TTC549 (cell line): ENCODE measurements at regions not wholly inside any gene's neighbourhood (a gene's known extent, or its start where the extent isn't known, plus 50 kb on each side); places are given as distances from the start of the nearest gene placed in this dataset.

Experiments used
- FAIRE-seq: peaks from 2 replicates; lab custom pipeline; 2012; peaks lifted over from hg19 to GRCh38; lab: Jason Lieb, UNC

DNA sequence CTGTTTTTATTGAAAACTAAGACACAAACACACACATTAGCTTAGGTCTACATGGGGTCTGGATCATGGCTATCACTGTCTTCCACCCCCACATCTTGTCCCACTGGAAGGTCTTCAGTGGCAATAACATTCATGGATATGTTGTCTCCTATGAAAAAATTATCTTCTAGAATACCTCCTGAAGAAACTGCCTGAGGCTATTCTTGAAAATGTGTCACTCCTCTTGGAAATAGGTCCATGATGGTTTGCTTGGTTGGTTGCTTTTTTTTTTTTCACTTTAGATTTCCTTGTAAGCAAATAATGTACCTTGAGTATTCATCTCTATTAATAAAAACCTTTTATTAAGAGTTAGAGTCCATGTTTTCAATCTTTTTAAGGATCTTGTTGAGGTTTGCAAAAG lies 195.3 kb upstream of the PDE5A start:
- no peak for FAIRE-seq

DNA sequence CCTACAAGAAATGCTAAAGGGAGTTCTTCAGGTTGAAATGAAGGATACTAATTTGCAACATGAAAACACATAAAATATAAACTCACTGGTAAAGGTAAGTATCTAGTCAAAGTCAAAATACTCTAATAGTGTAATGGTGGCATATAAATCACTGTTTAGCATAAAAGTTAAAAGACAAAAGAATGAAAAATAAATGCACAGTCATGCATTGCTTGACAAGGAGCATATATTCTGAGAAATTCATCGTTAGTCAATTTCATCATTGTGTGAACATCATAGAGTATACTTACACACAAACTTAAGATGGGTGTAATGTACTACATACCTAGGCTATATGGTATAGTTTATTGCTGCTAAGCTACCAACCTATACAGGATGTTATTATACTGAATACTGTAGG lies 194.4 kb upstream of the PDE5A start:
- no peak for FAIRE-seq

DNA sequence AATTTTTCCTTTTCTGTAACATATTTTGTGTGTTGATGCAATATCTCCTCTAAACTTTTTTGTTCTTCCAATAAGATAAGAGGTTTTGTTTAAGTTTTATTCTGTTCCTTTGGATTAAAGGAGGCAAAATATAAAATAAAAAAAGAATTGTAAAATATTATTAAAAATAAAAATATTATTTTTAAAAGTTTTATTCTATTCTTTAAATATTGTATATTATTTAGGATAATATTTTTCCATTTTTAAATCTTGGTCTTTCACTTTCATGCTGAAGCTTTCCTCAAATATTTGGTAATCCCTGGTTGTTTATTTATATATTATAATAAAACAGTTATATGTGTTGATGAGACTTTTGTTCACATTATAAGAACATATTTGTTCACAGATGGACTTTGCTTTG lies 187.9 kb upstream of the PDE5A start:
- peak; percentile 15 for FAIRE-seq

DNA sequence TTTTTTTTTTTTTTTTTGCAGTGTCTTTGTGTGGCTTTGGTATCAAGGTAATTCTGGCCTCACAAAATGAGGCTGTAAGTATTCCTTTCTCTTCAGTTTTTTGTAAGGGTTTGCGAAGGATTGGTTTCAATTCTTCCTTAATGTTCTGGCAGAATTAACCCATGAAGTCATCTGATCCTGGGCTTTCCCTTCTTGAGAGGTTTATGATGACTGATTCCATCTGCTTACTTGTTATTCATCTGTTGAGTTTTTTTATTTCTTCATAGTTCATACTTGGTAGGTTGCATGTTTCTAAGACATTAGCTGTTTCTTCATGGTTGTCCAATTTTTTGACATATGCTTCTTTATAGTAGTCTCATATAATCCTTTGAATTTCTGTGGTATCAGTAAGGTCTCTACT lies 181.4 kb upstream of the PDE5A start:
- no peak for FAIRE-seq

DNA sequence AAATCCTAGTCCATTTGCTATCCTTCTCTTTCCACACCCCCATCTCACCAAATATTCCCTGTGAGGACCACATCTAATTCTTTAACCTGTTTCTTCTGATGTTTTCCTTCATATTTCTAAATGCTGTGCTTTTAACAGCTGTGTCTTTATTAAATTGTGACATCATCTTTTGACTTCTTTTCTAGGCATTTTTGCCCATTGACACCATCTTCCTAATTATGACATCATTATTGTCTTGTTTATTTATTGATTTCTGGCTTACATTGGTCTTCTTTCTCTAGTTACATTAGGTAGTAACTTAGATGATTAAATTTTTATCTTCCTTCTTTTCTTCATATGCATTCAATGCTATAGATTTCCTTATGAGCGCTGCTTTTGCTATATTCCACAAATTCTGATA lies 175.8 kb upstream of the PDE5A start:
- no peak for FAIRE-seq

DNA sequence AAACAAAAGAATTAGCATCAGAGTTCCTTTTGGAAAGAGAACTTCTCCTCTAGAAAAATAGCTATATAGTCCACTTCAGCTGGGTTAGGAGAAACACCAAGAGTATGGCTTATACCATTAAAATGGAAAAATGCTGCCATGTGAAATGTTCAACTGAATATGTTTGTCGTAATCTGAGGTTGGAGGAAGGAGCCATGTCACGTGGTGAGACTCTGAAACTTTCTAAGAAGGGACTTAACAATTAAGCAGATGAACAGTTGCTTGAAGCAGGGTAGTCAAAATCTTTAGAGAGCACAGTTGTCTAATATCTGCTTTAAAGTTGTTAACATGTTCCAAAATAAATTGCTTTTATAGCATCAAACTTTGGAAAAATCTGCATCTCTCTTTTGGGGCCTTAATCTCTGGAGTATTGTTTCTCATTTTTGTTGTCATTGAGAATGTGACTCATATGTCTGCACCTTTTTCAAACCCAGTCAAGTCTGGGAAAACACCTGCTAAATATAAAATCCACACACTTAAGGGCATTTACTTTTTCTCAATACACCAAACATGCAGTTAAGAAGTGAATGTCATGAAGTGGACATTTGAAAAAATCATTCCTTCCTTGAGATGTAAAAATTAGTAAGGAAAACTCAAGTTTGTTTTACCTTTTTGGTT lies 168.8 kb upstream of the PDE5A start:
- FAIRE-seq: no peak

DNA sequence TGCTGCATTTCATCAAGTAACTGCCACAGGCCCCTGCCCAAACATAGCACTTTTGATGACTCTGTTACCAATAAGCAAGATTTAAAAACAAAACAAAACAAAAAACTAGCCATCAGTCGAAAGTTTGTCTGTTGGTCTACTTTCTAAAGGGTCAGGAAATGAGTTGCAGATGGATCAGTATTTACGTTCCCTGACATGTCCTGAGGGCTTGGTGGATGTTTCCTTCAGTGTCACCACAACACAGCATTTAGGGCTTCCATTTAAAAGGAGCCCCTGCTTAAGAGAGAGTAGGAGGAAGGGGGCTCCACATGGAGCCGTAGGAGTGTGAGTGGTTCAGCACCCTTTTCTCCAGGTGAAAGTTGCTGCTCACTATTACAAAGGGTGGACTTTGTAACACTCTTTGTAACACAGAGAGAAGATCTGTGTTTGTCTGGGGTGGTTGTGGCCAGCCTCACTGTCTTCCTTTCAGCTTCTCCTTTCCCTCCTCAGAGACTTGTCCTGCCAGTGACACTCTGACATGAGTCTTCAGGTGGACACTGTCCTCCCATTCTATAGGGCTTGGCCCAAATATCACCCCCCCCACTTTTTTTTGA lies 167.5 kb upstream of the PDE5A start:
- FAIRE-seq: no peak

DNA sequence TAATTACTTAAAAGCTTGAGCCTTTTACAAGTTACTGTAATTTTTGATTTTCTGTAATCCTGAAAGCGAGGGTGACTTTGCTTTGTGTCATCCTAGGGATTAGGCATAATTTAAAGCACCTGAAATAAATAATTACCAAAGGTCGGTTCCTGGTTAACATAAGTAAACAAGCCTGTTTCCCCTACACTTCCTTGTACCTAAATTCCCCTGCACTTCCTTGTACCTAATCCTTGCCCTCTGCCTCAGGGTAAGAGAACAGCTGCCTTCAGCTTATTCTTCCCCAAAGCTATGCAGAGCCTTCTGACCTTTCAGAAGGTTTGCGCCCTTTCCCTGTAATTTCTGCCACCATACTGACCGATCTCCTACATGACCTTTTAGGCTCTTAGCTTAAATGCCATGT lies 166.1 kb upstream of the PDE5A start:
- no peak for FAIRE-seq

DNA sequence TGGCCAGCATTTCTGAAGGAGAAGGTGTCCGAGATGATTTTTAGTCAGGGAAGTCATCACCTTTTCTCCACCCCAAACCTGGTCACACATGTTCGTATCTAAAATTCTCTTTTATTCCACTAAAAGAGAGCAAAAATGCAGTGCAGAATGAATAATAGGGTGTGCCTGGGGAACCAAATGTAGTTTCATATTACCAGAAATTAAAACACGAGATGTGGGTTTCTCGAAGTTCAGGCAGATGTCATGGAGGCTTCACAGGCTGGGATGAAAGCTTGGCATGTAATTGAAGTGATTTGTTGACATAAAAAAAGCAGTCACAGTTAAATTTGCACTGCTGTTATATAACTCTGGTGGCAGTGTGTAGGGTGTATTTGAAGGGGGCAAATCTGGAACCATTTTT lies 165.5 kb upstream of the PDE5A start:
- no peak for FAIRE-seq

DNA sequence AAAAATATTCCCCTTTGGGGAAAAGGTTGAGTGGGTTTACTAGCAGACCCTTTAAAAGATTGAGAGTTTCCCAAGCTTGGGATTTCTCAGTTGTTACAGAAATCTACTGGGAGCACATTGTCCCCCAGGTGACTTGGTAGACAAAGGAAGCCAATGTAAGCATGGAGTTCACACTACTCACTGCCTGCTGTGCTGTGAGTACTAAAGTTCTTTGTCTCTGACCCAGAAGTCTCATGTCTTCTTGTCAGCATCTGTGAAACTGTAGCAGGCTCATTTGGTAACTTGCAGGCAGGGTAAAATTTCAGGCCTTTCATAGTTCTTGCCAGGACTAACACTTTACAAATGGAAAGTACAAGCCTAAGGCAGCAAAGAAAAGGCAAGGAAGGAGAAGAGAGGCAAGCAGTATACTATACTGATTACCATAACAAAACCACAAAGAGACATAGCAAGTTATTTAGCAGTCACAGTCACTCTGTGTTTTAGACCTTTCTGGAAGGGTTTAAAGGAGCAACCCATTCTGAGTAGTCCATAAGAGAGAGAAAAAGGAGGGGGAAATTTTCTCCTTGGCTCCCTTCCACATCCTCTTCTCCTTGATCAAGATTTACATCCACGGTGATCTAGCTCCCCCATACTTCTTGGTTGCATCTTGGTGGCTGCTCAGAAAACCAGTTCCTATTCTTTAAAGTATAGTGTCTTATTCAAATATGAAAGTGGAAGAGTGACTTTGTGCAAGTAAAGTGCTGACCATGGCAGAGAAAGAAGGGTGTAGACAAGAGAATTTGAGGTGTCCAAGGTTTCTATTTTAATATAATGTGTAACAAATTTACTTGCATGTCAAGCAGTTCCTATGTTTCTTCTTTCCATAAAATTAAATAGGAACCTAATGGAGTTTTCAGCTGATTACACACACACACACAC lies 160.0 kb upstream of the PDE5A start:
- FAIRE-seq: no peak

DNA sequence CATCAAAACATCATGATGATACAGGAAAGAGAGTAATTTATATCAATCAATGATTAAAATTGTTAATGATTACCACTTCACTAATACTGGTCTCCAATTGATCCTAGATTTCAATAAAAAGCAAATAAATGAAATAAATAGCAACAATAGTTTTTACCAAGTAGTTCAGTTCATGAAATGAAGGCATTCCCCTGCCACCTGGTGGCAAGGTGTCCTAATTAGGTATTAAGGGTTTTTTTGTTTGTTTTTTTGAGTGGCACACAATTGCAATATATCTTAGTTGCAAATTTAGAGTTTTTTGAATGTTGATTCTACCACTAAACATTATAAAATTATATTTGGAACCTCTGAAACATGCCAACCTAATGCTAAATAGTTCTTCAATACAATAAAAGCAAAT lies 157.4 kb upstream of the PDE5A start:
- no peak for FAIRE-seq

DNA sequence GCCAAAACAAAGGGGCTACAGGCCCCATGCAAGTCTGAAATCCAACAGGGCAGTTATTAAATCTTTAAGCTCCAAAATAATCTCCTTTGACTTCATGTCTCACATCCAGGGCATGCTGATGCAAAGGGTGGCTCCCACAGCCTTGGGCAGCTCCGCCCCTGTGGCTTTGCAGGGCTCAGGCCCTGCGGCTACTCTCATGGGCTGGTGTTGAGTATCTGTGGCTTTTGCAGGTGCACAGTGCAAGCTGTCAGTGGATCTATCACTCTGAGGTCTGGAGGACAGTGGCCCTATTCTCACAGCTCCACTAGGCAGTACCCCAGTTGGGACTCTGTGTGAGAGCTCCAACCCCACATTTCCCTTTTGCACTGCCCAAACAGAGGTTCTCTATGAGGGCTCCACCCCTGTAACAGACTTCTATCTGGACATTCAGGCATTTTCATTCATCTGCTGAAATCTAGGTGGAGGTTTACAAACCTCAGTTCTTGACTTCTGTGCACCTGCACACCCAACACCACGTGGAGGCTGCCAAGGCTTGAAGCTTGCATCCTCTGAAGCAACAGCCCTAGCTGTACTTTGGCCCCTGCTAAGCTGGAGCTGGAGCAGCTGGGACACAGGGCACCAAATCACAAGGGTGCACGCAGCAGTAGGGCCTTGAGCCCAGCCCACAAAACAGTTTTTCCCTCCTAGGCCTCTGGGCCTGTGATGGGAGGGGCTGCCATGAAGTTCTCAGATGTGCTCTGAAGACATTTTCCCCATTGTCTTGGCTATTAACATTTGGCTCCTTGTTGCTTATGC lies 154.8 kb upstream of the PDE5A start:
- FAIRE-seq: no peak

DNA sequence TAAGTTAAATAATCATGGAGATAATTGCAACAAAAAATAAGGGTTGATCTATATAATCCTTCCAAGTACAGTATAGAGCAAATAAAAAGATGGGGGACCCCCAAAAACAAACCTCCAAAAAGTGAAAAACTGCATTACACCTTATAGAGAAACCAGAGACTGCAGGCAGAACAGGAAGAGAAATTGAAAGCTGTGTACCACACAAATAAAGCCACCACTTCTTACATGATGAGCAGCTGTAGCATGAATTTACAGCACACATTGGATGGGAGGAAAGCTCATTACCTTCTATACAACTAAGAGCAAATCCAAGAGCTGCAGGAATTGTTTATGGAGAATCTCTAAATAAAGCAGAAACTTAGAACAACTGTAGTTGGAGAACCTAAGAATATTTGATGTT lies 152.4 kb upstream of the PDE5A start:
- FAIRE-seq: no peak

DNA sequence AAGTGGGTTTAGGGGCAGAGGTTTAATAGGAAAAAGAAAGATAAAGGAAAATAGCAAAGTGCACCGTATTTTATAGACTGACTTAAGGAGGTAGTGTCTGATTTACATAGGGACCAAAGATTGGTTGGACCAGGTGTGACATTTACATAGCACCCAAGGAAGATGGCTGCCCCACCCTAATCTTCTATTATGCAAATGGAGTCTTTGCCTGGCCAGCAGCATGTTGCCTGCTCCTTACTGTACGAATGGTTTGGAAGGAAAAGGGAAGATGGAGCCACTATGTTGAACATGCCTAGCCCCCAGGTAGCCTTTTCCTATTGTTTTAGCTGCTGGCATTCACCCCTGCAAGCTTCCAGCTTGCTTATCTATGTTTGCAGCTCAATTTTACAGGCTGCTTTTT lies 146.2 kb upstream of the PDE5A start:
- FAIRE-seq: no peak

DNA sequence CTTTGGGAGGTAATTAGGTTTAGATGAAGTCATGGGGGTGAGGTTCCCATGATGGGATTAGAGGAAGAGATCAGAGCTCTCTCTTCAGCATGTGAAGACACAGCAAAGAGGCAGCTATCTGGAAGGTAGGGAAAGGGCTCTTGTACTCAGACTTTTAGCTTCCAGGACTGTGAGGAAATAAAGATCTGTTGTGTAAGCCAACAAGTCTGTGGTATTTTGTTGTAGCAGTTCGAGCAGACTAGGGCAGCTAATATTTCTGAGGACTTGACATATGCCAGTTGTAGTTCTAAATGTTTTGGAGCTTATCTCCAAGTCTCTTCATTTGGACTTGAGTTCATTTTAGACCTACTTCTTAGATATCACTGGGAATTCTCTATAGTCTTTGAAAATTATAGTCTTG lies 137.3 kb upstream of the PDE5A start:
- FAIRE-seq: no peak

DNA sequence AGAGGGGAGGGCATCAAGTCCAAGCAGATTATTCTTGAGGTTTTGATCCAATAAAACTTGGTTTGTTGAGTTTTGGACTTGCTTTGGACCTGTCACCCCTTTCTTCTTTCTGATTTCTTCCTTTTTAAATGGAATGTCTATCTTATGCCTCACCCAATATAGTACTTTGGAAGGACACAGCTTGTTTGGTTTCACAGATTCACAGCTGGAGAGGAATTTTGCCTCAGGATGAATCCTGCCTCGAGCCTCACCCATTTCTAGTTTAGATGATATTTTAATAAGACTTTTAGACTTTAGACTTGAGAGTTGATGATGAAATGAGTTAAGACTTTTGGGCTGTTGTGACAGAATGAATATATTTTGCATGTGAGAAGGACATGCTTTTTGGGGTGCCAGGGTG lies 136.9 kb upstream of the PDE5A start:
- no peak for FAIRE-seq

DNA sequence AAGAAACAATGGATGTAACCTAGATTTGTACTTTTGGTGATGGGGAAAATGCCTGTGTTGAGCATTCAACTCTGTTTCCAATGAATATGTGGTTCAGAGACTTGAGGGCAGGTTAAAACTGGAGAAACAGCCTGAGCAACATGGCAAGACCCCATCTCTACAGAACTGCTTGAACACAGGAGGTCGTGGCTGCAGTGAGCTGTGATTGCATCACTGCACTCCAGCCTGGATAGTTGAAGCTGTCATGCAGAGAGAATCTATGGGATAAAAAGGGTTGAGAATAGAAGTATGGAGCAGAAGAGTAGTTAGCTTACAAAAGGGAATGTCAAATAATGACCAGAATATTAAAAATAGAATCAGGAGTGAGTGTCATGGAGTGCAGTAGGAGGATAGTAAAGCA lies 134.8 kb upstream of the PDE5A start:
- FAIRE-seq: no peak

DNA sequence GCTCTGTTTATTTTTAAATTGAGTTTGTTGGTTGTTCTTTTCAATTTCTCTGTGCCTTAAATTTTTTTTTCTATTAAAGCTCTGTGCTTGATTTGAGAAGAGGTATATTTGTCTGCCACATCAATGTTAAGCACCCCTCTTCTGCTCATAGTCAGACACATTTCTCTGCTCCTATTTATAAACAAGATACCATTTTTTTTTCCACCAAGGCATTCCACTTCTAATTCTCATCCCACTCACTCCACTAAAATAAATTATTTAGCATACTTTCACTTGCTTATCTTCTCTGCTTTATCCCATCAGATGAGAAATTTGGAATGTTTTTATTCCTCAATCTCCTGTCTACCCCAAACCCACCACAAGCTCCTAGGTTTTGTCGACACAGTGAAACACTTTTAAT lies 127.0 kb upstream of the PDE5A start:
- no peak for FAIRE-seq

DNA sequence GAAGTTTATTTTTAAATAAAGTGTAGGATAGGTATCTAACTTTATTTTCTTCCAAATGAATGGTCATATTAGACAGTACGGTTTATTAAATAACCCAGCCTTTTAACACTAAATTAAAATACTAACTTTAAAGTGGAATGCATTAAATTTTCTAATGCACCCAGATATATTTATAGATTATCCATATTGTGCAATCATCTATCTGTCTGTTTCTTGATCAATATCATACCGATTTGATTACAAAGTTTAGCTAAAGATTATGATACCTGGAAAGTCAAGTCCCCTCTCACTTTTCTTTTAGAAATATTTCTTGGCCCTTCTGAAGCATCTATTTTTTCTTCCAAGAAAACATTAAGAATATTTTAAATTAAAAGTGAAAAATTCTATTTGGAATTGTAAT lies 124.3 kb upstream of the PDE5A start:
- FAIRE-seq: no peak

DNA sequence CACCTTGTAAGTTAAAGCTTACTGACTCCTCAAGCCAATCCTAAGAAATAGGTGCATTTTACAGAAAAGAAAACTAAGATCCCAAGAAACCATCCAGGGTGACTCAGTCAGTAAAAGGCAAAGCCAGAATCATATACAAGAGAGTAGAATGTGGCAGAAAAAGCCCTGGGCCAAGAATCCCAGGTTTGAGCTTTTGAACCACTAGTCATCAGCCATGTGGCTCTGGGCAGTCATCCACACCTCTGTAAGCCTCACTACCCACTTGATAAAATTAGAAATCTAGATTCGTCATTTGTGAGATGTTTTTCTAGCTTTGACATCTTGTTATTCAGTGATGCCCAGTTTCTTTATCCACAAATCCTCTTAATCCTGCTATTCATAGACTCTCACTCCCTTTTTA lies 122.2 kb upstream of the PDE5A start:
- no peak for FAIRE-seq

DNA sequence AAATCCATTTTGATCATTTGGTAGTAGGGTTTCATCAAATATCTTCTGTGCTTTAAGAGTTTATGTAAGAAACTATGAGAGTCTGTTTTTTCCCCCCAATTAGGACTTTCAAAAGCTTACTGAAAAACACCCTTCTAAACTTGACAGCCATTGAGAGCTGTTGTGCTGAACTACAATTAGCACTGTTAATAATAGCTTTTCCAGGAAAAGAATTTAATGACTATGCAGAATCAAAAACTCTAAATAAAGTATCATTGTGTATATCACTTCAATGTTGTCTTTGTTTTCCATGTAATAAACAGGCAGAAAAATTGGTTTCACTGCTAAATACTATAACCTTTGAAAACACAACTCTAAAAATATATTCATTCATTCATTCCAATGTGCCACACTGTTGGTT lies 121.4 kb upstream of the PDE5A start:
- no peak for FAIRE-seq

DNA sequence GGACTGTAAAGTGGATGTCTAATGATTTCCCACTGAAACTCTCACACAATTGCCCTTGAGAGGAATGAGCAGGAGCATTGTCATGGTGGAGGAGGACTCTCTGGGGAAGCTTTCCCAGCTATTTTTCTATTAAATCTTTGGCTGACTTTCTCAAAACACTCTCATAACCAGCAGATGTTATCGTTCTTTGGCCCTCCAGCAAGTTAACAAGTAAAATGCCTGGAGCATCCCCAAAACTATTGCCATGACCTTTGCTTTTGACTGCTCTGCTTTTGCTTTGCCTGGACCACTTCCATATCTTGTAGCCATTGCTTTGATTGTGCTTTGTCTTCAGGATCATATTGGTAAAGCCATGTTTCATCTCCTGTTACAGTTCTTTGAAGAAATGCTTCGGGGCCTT lies 120.2 kb upstream of the PDE5A start:
- FAIRE-seq: no peak

DNA sequence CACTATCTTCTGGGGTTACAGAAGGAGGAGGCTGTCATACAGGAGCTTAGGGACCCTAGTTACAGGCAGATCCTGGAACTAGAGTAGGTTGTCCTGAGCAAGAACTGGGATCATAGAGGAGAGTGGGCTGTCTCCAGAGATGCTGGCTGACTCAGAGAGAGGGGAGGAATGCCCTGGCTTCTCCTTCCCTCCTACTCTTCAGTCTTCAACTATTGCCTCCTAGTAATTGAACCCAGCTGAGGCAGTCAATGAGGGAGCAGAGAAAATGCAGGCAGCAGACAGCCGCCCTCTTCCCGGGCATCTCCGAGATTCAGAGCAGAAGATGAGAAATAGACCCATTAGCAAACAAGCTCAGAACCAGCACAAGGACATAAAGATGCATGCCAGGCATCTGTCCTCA lies 118.3 kb upstream of the PDE5A start:
- no peak for FAIRE-seq
